Astrocyte of the spinal cord (primary cell): ENCODE measurements at regions not wholly inside any gene's neighbourhood (a gene's known extent, or its start where the extent isn't known, plus 50 kb on each side); places are given as distances from the start of the nearest gene placed in this dataset.
"Not testable (repeated sequence)": the region's sequence is repeated elsewhere in the genome, so short reads cannot be mapped to it uniquely, and the experiment has no call there.

Source experiments
- DNase-seq: peaks from one replicate; pipeline ENCODE4 v3.0.0; 2011; ENCODE audit warnings: low read depth, low spot score
- H3K4me3 ChIP-seq: 2 replicates; pipeline ENCODE4 v1.5.1; 2011; ENCODE audit warnings: low read depth, mild to moderate bottlenecking, low read length, moderate library complexity
- in situ Hi-C: cut with HindIII; loops from 2 replicates; pipeline ENCODE4 v1.10.0; 2017; ENCODE audit warnings: low sequenced_read_pairs
- TF ChIP-seq, protein P1 (sequence below): IDR thresholded peaks from 2 replicates; pipeline ENCODE4 v1.5.1; 2012; ENCODE audit warnings: low read depth, mild to moderate bottlenecking, low read length, inconsistent platforms

- no peak for DNase-seq
- in situ Hi-C loops, result no loop called here
Observed at GRCh38 chr10:56212951-56213350, 148.1 kb downstream of the ZWINT start.

GRCh38 chr10:56181607-56182006, 179.5 kb downstream of the ZWINT start:
- in situ Hi-C loops, result no loop called here
- H3K4me3 ChIP-seq, result no peak overlapping the region
- DNase-seq, result no peak
- TF ChIP-seq, protein P1, sequence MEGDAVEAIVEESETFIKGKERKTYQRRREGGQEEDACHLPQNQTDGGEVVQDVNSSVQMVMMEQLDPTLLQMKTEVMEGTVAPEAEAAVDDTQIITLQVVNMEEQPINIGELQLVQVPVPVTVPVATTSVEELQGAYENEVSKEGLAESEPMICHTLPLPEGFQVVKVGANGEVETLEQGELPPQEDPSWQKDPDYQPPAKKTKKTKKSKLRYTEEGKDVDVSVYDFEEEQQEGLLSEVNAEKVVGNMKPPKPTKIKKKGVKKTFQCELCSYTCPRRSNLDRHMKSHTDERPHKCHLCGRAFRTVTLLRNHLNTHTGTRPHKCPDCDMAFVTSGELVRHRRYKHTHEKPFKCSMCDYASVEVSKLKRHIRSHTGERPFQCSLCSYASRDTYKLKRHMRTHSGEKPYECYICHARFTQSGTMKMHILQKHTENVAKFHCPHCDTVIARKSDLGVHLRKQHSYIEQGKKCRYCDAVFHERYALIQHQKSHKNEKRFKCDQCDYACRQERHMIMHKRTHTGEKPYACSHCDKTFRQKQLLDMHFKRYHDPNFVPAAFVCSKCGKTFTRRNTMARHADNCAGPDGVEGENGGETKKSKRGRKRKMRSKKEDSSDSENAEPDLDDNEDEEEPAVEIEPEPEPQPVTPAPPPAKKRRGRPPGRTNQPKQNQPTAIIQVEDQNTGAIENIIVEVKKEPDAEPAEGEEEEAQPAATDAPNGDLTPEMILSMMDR, result no peak

More at GRCh38 chr10:56212951-56213350, 148.1 kb downstream of the ZWINT start:
- H3K4me3 ChIP-seq, result no peak overlapping the region
- TF ChIP-seq, protein P1, result no peak

DNA sequence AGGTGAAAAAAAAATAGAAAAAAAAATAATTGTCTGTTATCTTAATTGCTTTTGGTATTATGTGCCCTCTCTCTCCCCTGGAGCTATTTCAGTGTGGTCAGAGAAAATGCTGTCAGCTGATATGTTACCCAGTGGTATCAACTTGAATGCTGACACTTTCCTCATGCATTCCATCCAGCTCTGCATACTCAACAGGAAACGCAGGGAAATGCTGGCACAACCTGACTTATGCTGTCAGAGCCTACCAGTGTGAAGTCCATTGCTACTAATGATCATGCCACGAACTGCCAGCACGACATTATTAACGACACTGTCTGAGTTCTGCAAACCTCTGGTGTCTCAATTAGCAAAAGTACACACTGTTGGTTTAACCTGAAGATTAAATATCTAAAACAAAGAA, 182.8 kb downstream of the ZWINT start:
- in situ Hi-C loops, result no loop called here
- no peak for DNase-seq
- H3K4me3 ChIP-seq, result no peak overlapping the region
- TF ChIP-seq, protein P1, result no peak

- in situ Hi-C loops, H3K4me3 ChIP-seq, DNase-seq: not testable (repeated sequence)
Observed at GRCh38 chr10:56155091-56155513, 206.0 kb downstream of the ZWINT start.

DNA sequence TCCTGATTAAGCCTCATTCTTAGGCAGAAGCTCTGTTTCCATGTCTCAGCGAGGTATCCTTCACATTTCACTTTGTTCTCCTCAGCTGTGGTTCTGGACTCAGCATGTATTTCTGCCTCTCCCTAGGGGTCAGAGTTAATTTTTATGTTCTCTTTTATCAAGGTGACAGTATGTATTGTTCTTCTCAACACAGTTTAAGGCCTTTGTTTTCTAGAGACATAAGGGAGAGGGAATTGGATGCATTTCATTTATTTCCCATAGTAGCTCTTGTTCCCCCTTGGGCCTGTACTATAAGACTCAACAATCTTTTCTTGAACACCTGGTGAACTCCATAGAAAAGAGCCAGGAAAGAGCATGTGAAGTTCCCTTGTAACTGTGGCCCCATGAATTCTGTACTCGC, 214.3 kb downstream of the ZWINT start:
- DNase-seq, result no peak
- TF ChIP-seq, protein P1, result no peak
- in situ Hi-C loops, result no loop called here
- no peak overlapping the region for H3K4me3 ChIP-seq

GRCh38 chr10:56142092-56142728, 218.8 kb downstream of the ZWINT start:
- H3K4me3 ChIP-seq, result no peak overlapping the region
- TF ChIP-seq, protein P1, result no peak
- no peak for DNase-seq
- in situ Hi-C loops, result no loop called here

GRCh38 chr10:56139405-56139804, 221.7 kb downstream of the ZWINT start:
- in situ Hi-C loops, result no loop called here
- TF ChIP-seq, protein P1, result no peak
- no peak overlapping the region for H3K4me3 ChIP-seq
- DNase-seq, result no peak
